Eye (tissue), 1 donor: ENCODE measurements at regions not wholly inside any gene's neighbourhood (a gene's known extent, or its start where the extent isn't known, plus 50 kb on each side); places are given as distances from the start of the nearest gene placed in this dataset.

Experiments used
- DNase-seq: peaks from one replicate; pipeline ENCODE4 v3.0.0-alpha.2; 2015

- no peak for DNase-seq
Measured at GRCh38 chr2:4391013-4391412, 687.6 kb downstream of the DCDC2C start.

GRCh38 chr2:4404363-4404762 is 701.0 kb downstream of the DCDC2C start:
- DNase-seq, result peak; percentile 27

- peak; percentile 73 for DNase-seq
Measured at GRCh38 chr2:4408321-4408720, 704.9 kb downstream of the DCDC2C start.

DNA sequence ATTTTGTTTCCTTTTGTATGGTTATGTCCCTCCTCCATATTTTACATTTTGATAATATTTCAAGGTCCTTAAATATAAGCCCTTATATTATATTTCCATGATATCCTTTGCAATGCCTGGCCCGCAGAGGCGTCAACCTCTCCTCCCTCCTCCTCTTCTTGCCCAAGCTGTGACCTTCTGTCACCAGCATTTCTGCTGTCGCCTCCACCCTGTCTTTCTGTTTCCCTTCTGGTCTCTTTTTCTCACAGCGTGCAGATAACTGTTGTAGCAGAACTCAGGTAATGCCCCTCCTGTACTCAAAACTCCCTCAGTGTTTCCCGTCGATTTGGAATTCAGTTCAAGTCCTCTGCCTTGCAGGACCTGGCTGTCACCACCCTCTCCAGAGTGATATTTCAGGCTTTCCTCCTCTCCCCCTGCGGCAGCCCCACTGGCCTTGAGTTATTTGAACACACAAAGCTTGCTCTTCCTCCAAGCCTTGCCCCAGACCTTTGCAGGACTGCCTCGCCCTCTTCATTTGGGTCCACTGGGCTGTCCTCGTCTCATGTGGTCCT is 709.3 kb downstream of the DCDC2C start:
- no peak for DNase-seq

- DNase-seq, result no peak
Measured at GRCh38 chr2:4415171-4415570, 711.8 kb downstream of the DCDC2C start.

GRCh38 chr2:4415810-4416413 is 712.5 kb downstream of the DCDC2C start:
- no peak for DNase-seq

- peak; percentile 44 for DNase-seq
Measured at GRCh38 chr2:4416431-4416830, 713.1 kb downstream of the DCDC2C start.

GRCh38 chr2:4417771-4418170 is 714.4 kb downstream of the DCDC2C start:
- DNase-seq, result no peak

- DNase-seq, result peak; percentile 42
Measured at GRCh38 chr2:4420032-4420431, 716.7 kb downstream of the DCDC2C start.

- DNase-seq, result no peak
Measured at GRCh38 chr2:4424153-4424552, 720.8 kb downstream of the DCDC2C start.

DNA sequence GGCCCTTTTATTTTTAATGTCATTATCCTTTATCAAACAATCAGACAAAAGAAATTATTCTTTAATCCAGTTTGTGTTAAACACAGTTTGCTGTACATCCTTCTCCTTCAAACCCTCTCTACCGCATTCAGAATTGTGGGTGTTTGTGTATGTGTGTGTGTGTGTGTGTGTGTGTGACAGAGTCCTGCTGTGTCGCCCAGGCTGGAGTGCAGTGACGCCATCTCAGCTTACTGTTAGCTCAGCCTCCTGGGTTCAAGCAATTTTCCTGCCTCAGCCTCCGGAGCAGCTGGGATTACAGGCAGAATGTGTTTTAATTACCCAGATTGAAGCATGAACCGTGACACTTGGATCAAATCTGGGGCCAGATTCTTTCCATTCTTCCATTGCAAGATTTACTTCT is 723.7 kb downstream of the DCDC2C start:
- peak; percentile 73 for DNase-seq

GRCh38 chr2:4445821-4446220 is 742.4 kb downstream of the DCDC2C start:
- no peak for DNase-seq

GRCh38 chr2:4454907-4455306 is 751.5 kb downstream of the DCDC2C start:
- DNase-seq, result no peak

DNA sequence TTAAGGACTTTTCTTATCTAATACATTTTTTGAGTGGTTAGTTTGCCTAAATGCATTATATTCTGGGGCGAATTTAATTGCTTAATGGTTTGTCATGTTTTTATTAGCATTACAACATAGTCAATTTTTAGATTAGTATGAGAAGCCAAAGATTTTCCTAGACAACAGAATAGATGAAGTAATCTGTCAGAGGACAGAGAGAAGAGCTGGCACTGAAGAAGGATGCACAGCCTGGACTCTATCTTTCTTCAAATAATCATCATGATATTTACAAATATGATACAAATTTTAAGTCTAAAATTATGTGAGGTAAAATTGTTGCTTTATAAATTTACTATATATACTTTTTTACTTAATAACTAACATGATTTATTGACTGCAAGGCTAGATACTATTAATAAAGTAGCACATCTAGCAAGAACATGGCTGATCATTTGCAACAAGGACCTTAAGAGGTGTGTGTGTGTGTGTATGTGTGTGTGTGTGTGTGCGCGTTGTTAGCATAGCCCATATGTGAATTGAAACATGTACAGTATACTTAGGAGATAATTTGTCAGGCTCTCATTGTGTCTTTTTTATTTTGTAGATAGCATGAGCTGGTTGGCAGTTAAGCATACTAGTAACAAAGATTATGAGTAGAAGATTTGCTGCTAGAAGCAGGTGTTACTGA is 752.2 kb downstream of the DCDC2C start:
- DNase-seq, result no peak

GRCh38 chr2:4464634-4465266 is 761.4 kb downstream of the DCDC2C start:
- DNase-seq, result no peak

GRCh38 chr2:4465671-4466070 is 762.3 kb downstream of the DCDC2C start:
- DNase-seq, result peak; percentile 24

GRCh38 chr2:4475618-4476017 is 772.2 kb downstream of the DCDC2C start:
- no peak for DNase-seq

DNA sequence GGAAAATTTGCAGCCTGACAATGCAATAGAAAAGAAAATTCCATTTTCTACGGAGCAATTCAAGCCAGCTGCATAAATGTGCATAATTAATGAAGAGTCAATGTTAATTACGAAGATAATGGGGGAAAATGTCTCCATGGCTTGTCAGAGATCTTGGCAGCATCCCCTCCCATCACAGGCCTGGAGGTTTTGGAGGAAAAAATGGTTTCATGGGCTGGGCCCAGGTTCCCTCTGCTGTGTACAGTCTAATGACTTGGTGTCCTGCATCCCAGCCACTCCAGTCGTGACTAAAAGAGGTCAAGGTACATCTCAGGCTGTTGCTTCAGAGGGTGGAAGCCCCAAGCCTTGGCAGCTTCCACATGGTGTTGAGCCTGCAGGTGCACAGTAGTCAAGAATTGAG is 779.7 kb downstream of the DCDC2C start:
- no peak for DNase-seq

- no peak for DNase-seq
Measured at GRCh38 chr2:4486971-4487370, 783.6 kb downstream of the DCDC2C start.

- no peak for DNase-seq
Measured at GRCh38 chr2:4499316-4500030, 796.1 kb downstream of the DCDC2C start.

DNA sequence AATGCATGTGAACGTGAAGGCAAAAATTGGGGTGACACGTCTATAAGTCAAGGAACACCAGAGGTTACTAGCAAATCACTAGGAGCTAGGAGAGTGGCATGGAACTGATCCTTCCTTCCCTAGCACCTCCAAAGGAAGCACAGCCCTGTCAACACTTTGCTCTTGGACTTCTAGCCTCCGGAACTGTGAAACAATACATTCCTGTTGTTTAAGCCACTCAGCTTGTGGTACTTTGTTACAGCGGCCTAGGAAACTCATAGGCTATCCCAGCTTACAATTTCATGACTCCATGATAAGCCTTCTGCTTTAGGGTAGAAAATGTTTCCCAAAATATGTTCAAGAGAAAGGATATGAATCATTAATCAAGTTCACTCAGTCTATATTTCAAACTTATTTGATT is 798.1 kb downstream of the DCDC2C start:
- no peak for DNase-seq

DNA sequence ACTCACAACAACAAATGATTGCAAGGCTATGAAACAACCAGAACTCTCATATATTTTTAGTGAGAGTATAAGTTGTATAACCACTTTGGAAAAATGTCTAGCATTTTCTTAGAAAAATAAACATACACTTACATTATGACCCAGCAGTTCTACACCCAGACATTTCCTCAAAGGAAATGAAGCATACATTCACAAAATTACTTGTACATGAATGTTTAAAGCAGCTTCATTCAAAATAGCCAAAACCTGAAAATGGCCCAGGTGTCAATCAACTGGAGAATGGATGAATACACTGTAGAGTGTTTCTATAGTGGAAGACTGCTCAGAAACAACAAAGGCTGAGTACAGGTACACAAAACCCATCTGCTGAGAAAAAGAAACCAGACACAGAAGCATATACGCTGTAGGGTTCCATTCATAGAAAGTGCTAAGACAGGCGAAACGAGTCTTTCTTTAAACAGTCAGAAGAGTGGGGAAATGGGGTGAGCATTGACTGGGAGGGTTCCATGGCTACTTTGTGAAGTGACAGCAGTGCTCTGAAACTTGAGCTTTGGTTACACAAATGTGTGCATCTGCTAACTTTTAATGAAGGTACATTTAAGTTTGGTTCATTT is 799.0 kb downstream of the DCDC2C start:
- DNase-seq, result no peak

- DNase-seq, result peak; percentile 9
Measured at GRCh38 chr2:4507661-4508060, 804.3 kb downstream of the DCDC2C start.
